ENCODE measurements at regions not wholly inside any gene's neighbourhood (a gene's known extent, or its start where the extent isn't known, plus 50 kb on each side); places are given as distances from the start of the nearest gene placed in this dataset.

GRCh38 chr7:84821671-84822534 is 365.0 kb downstream of the SEMA3D start:
- no peak for FAIRE-seq
- intact Hi-C loops (cut with DNase I): no loop called here

GRCh38 chr7:84820481-84820880 is 366.4 kb downstream of the SEMA3D start:
- DNase-seq (no peak), FAIRE-seq (no peak)
- intact Hi-C loops (cut with DNase I): no loop called here
- H3K36me3 ChIP-seq (ENCODE audit: control insufficient read depth in 2 of 3, insufficient read depth in 3 of 3, low read length in 3 of 3): no peaks in the 10 kb centered on the region
- H3K27ac ChIP-seq (ENCODE audit: low read depth in 2 of 2, low read length in 2 of 2): no peak overlapping the region
- H3K4me3 ChIP-seq (ENCODE audit: low read length in 3 of 3): no peak overlapping the region
- H3K4me1 ChIP-seq (ENCODE audit: control insufficient read depth in 2 of 3, insufficient read depth in 2 of 3, low read depth in 1 of 3, low read length in 3 of 3): no peaks in the 10 kb centered on the region
- no peak overlapping the region for H3K9ac ChIP-seq (ENCODE audit: low read length in 3 of 3)
- TF ChIP-seq CTCF (IDR thresholded peaks at IDR 0.05; ENCODE audit: borderline replicate concordance, extremely low read depth, insufficient read depth): no peak
- H3K9me3 ChIP-seq (ENCODE audit: control insufficient read depth in 2 of 3, insufficient read depth in 1 of 3, low read length in 3 of 3): no peaks in the 10 kb centered on the region
- no peaks in the 10 kb centered on the region for H3K27me3 ChIP-seq (ENCODE audit: control insufficient read depth, insufficient read depth, low read length)

More at GRCh38 chr7:84821671-84822534, 365.0 kb downstream of the SEMA3D start:
- Histone ChIP-seq H3K36me3 (ENCODE audit: control insufficient read depth in 2 of 3, insufficient read depth in 3 of 3, low read length in 3 of 3) (no peaks in the 10 kb centered on the region), H3K9ac (ENCODE audit: low read length in 3 of 3) (no peak overlapping the region), H3K9me3 (ENCODE audit: control insufficient read depth in 2 of 3, insufficient read depth in 1 of 3, low read length in 3 of 3) (no peaks in the 10 kb centered on the region), H3K27ac (ENCODE audit: low read depth in 2 of 2, low read length in 2 of 2) (no peak overlapping the region), H3K4me3 (ENCODE audit: low read length in 3 of 3) (no peak overlapping the region), H3K27me3 (ENCODE audit: control insufficient read depth, insufficient read depth, low read length) (no peaks in the 10 kb centered on the region), H3K4me1 (ENCODE audit: control insufficient read depth in 2 of 3, insufficient read depth in 2 of 3, low read depth in 1 of 3, low read length in 3 of 3) (no peaks in the 10 kb centered on the region)
- no peak for TF ChIP-seq CTCF (IDR thresholded peaks at IDR 0.05; ENCODE audit: borderline replicate concordance, extremely low read depth, insufficient read depth)
- DNase-seq: no peak

DNA sequence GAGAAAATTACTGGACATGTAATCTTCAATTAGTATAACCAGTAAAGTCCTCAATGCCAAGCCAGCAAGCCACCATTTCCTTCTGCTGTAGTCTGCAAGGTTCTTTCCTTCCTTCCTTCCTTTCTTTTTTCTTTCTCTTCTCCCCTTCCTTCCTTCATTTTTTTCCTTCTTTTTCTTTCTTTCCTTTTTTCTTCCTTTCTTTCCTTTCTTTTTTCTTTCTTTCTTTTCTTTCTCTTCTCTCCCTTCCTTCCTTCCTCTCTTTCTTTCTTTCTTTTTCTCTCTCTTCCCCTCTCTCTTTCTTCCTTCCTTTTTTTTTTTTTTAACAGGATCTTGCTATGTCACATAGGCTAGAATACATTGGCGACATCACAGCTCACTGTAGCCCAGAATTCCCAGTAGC is 369.8 kb downstream of the SEMA3D start:
- Histone ChIP-seq H3K9me3 (ENCODE audit: control insufficient read depth in 2 of 3, insufficient read depth in 1 of 3, low read length in 3 of 3) (no peaks in the 10 kb centered on the region), H3K27ac (ENCODE audit: low read depth in 2 of 2, low read length in 2 of 2) (no peak overlapping the region), H3K4me1 (ENCODE audit: control insufficient read depth in 2 of 3, insufficient read depth in 2 of 3, low read depth in 1 of 3, low read length in 3 of 3) (no peaks in the 10 kb centered on the region), H3K4me3 (ENCODE audit: low read length in 3 of 3) (no peak overlapping the region), H3K9ac (ENCODE audit: low read length in 3 of 3) (no peak overlapping the region), H3K36me3 (ENCODE audit: control insufficient read depth in 2 of 3, insufficient read depth in 3 of 3, low read length in 3 of 3) (no peaks in the 10 kb centered on the region), H3K27me3 (ENCODE audit: control insufficient read depth, insufficient read depth, low read length) (no peaks in the 10 kb centered on the region)
- no peak for FAIRE-seq
- no peak for TF ChIP-seq CTCF (IDR thresholded peaks at IDR 0.05; ENCODE audit: borderline replicate concordance, extremely low read depth, insufficient read depth)
- intact Hi-C loops (cut with DNase I): no loop called here
- no peak for DNase-seq

Measured in kidney (tissue), 13 donors.